Femur (tissue), 1 donor: ENCODE measurements at regions not wholly inside any gene's neighbourhood (a gene's known extent, or its start where the extent isn't known, plus 50 kb on each side); places are given as distances from the start of the nearest gene placed in this dataset.
A peak's percentile ranks its signal among the peaks of the same experiment; 100 is the strongest.

Experiments used
- DNase-seq: peaks from one replicate; pipeline ENCODE4 v3.0.0-alpha.2; 2017

DNA sequence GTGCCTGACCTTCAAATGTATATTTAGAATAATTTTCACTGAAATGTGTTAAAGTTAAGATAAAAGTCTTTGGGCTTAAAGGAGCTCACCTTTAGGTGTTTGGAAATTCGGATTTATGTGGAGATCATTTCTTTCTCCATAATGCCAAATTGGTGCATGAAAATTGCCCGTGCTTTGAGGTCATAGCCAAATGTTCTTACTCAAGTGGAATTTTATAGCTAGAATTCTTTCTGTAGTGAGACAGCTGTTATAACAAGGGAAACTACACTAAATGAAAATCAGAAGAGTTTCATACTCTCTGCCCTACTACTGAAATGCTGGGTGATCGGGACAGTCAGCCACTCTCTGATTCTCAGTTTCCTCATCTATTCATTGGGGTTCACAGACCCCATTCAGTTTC, 89.5 kb upstream of the DBX1 start:
- no peak for DNase-seq

DNA sequence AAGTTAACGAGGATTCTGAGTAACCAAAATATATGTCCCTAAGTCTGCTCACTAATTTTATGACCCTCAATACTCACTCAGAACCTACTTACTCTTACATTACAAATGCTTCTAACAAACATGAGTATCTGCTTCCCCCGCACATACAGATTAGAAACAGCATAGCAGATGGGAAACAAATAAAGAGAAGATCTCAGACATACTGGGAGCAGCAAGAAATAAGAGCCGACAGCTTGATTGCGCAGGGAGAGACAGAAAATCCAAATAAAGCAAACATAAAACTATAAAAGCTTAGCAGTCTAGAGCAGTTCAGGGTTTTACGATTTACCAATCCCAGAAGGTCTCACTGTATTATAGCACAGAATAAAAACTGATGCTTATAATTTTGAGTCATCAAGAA, 89.1 kb upstream of the DBX1 start:
- DNase-seq = no peak

DNA sequence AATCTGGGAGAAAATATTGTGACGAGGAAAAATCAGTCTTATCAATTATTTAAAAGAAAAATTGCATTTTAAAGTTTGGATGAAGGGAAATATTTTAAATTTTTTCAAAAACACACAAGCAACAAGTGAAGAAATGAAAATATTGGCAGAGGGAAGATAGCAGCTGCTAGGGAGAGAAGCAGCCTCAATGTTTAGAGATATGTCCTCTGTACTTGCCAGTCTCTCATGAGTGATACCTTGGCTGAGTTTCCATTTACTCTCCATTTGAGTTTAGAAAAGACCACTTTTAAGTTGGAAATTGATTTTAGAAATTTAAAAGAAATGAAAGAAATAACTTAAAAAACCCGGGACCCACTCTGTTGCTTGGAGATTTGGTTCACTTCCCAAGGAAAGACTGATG, 88.6 kb upstream of the DBX1 start:
- no peak for DNase-seq

DNA sequence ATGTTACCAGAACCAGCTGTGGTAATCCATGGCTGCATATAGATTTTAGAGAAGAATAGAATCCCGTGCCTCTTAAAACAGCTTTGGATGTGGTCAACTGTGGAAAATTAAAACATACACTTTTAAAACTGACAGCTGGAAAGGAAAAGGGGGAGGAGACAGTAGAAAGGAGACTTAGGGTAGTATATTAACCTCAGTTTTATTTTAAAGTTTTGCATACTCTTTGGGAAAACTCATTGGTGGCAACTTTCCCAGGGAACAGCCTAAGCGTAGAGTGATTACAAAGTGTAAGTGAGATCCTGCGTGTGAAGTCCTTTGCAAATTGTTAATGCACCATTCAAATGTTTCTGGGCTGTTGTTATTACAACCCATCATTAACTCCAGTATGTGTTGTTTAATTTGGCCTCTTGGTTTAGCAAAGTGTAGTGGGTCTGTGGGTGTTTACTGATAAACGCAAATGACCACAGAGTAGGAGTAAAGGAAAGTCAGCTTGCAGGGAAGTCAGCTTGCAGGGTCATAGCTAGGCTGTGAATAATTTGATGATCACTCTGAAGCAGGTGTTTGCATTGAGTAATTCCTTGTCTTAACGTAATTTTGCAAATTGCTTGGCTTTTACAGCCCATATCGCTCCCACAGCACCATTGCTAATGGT, 88.0 kb upstream of the DBX1 start:
- no peak for DNase-seq

GRCh38 chr11:20247591-20248007, 87.3 kb upstream of the DBX1 start:
- no peak for DNase-seq

DNA sequence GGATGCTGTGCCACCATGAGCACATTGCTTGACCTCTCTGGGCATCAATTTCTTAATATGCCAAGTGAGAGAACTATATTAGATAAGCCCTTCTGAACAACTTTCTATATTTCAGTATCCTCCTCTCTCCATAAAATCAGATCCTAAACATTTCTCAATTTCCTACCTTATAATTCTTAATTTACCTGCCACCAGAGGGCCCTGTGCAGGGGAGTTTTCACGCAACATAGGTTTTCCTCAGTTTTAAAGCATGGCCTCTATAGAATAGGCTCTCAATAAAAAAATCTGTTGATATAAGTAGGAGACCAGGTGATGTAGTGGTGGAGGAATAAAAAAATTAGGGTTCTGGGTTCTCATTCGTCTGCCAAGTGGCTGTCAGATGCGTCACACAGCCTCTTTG, 83.7 kb upstream of the DBX1 start:
- DNase-seq = no peak

- no peak for DNase-seq
These were observed 78.4 kb upstream of the DBX1 start for GRCh38 chr11:20238712-20239111.

DNA sequence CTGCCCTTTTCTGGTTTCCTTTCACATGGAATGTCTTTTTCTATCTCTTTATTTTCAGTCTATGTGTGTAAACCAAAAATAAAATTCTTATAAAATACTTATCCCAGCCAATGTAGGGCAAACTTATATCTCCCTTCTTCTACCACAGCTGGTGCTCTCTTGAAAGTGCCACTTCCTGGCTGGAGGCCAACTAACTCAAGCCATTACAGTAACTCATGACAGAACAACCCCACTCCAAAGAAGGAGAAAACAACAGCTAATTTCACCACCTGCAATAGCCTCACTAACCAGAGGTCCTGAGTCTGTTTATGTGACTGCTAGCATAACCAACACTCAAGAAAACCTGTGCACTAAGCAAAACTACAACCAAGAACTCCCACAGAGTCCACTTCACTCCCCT, 74.9 kb upstream of the DBX1 start:
- DNase-seq = no peak

DNA sequence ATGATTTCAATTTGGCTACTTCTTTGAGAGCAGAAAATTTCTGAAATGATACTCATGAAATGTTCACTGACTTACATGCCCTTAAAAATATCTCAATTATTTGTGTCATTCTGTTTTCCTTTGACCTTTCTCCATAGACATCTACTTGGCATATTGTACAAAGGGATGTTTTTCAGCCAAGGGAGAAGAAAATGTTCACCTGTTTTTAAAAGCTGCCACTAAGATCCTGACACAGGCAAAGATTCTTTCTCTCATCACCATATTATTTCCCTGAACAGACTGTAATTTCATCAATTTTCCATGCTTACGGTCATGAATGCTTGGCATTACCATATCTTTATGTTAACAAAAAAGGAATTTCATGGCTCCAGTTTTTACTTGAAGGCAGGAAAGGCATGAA, 67.4 kb upstream of the DBX1 start:
- DNase-seq = no peak

DNA sequence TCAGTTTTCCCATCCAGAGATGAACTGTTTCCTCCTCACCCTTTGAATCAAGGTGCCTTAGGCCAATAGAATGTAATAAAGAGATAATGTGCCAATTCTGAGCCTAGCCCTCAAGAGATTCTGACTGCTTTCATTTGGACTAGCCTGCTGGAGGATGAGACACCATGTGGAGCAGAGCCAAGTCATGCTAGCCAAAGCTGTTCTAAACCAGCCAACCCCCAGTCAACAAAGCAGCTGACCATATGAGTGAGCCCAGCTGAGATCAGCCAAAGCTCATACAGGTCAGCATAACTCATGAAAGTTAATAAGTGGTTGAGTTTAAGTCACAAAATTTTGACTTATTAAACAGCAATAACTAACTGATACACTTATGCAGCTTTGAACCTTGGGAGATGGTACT, 66.7 kb upstream of the DBX1 start:
- DNase-seq = peak; percentile 46

DNA sequence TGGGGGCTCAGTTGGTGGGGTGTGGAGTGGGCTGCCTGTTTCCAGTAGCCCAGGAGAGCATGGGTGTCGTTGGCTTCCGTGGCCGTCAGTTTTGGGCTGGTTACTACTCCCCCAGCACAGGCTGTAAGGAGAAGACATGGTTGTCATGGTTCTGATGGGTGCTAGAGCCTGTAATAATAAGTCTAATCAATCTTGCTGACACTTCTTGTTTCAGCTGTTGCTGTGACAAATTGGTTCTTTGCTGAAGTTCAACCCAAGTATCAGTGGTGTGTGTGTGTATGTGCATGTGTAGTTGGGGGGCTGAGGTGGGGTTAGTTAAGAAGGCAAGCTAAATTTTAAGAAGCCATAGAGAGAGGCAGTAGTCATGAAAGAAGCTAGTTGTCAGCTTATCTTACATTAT, 61.3 kb upstream of the DBX1 start:
- no peak for DNase-seq

DNA sequence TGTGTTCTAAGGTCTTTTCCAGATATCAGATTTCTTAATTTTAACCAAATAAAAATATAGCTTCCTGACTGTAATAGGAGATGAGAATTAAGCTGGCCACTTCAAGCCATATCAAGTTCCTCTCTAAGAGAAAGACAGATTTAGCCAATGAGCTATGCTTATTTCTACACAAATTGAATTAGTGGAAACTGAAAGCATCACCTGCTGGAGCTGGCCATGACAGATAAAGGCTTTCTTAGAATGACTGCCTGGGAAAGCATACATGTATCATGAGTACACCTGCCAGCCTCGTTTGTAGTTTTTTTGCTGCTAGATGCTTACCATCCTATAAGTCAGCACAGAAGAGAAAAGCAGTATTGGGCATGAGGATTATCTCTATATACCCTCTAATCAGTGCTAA, 53.5 kb upstream of the DBX1 start:
- DNase-seq = no peak

GRCh38 chr11:20211691-20212090, 51.4 kb upstream of the DBX1 start:
- no peak for DNase-seq
